ENCODE measurements at regions not wholly inside any gene's neighbourhood (a gene's known extent, or its start where the extent isn't known, plus 50 kb on each side); places are given as distances from the start of the nearest gene placed in this dataset.

DNA sequence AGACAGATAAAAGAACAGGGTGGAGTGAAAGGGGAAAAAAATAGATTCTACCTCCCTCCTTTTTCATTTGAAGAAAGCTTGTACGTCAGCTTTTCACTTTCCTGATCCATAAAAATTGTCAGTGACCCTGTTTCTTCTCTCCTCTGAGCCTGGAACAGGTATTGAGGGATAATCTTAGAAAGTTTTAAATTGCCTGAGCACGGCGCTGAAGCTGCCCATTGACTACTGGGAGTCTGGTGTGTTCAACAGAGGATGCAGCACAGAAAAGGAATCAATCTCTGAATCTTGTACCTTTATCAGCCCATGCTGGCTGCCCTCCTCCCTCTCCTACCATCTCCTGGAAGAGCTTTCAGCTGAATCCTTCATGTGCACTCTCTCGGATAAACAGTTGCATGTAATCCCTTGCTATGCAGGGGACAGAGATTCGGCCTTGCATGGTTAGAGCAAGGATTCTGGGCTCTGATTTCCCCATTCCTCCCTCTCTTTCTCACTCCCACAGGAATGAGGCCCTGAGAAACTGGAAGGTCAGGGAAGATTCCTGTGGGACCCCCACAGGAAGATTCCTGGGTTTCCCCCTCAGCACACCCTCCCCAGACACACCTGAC is 162.4 kb upstream of the SYN3 start:
- TF ChIP-seq, protein P1, sequence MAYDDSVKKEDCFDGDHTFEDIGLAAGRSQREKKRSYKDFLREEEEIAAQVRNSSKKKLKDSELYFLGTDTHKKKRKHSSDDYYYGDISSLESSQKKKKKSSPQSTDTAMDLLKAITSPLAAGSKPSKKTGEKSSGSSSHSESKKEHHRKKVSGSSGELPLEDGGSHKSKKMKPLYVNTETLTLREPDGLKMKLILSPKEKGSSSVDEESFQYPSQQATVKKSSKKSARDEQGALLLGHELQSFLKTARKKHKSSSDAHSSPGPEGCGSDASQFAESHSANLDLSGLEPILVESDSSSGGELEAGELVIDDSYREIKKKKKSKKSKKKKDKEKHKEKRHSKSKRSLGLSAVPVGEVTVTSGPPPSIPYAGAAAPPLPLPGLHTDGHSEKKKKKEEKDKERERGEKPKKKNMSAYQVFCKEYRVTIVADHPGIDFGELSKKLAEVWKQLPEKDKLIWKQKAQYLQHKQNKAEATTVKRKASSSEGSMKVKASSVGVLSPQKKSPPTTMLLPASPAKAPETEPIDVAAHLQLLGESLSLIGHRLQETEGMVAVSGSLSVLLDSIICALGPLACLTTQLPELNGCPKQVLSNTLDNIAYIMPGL (CRISPR knock-in tag; IDR thresholded peaks at IDR 0.05), result no peak
- TF ChIP-seq, protein P2, sequence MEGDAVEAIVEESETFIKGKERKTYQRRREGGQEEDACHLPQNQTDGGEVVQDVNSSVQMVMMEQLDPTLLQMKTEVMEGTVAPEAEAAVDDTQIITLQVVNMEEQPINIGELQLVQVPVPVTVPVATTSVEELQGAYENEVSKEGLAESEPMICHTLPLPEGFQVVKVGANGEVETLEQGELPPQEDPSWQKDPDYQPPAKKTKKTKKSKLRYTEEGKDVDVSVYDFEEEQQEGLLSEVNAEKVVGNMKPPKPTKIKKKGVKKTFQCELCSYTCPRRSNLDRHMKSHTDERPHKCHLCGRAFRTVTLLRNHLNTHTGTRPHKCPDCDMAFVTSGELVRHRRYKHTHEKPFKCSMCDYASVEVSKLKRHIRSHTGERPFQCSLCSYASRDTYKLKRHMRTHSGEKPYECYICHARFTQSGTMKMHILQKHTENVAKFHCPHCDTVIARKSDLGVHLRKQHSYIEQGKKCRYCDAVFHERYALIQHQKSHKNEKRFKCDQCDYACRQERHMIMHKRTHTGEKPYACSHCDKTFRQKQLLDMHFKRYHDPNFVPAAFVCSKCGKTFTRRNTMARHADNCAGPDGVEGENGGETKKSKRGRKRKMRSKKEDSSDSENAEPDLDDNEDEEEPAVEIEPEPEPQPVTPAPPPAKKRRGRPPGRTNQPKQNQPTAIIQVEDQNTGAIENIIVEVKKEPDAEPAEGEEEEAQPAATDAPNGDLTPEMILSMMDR (IDR thresholded peaks at IDR 0.05), result no peak
- TF ChIP-seq, protein P3, sequence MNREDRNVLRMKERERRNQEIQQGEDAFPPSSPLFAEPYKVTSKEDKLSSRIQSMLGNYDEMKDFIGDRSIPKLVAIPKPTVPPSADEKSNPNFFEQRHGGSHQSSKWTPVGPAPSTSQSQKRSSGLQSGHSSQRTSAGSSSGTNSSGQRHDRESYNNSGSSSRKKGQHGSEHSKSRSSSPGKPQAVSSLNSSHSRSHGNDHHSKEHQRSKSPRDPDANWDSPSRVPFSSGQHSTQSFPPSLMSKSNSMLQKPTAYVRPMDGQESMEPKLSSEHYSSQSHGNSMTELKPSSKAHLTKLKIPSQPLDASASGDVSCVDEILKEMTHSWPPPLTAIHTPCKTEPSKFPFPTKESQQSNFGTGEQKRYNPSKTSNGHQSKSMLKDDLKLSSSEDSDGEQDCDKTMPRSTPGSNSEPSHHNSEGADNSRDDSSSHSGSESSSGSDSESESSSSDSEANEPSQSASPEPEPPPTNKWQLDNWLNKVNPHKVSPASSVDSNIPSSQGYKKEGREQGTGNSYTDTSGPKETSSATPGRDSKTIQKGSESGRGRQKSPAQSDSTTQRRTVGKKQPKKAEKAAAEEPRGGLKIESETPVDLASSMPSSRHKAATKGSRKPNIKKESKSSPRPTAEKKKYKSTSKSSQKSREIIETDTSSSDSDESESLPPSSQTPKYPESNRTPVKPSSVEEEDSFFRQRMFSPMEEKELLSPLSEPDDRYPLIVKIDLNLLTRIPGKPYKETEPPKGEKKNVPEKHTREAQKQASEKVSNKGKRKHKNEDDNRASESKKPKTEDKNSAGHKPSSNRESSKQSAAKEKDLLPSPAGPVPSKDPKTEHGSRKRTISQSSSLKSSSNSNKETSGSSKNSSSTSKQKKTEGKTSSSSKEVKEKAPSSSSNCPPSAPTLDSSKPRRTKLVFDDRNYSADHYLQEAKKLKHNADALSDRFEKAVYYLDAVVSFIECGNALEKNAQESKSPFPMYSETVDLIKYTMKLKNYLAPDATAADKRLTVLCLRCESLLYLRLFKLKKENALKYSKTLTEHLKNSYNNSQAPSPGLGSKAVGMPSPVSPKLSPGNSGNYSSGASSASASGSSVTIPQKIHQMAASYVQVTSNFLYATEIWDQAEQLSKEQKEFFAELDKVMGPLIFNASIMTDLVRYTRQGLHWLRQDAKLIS (CRISPR knock-in tag; IDR thresholded peaks at IDR 0.05; ENCODE audit: borderline replicate concordance), result no peak
- TF ChIP-seq, protein P4, sequence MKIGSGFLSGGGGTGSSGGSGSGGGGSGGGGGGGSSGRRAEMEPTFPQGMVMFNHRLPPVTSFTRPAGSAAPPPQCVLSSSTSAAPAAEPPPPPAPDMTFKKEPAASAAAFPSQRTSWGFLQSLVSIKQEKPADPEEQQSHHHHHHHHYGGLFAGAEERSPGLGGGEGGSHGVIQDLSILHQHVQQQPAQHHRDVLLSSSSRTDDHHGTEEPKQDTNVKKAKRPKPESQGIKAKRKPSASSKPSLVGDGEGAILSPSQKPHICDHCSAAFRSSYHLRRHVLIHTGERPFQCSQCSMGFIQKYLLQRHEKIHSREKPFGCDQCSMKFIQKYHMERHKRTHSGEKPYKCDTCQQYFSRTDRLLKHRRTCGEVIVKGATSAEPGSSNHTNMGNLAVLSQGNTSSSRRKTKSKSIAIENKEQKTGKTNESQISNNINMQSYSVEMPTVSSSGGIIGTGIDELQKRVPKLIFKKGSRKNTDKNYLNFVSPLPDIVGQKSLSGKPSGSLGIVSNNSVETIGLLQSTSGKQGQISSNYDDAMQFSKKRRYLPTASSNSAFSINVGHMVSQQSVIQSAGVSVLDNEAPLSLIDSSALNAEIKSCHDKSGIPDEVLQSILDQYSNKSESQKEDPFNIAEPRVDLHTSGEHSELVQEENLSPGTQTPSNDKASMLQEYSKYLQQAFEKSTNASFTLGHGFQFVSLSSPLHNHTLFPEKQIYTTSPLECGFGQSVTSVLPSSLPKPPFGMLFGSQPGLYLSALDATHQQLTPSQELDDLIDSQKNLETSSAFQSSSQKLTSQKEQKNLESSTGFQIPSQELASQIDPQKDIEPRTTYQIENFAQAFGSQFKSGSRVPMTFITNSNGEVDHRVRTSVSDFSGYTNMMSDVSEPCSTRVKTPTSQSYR (CRISPR knock-in tag; IDR thresholded peaks at IDR 0.05), result no peak
- TF ChIP-seq NFE2L1 (CRISPR knock-in tag; IDR thresholded peaks at IDR 0.05) (no peak), ATF1 (CRISPR knock-in tag; IDR thresholded peaks at IDR 0.05) (no peak), ZNF232 (CRISPR knock-in tag; IDR thresholded peaks at IDR 0.05) (no peak), FOXJ3 (CRISPR knock-in tag; IDR thresholded peaks at IDR 0.05; ENCODE audit: borderline replicate concordance) (no peak), NR2C2 (CRISPR knock-in tag; IDR thresholded peaks at IDR 0.05) (no peak), ETV6 (CRISPR knock-in tag; IDR thresholded peaks at IDR 0.05) (no peak), FOXP1 (CRISPR knock-in tag; IDR thresholded peaks at IDR 0.05; ENCODE audit: borderline replicate concordance) (no peak)

Measured in WTC11 (cell line).